Stimulated activated CD4-positive, alpha-beta T cell treated with anti-CD3 and anti-CD28 coated beads, Interleukin-4, amount 100 ng/mL, for 48 hours (primary cell): ENCODE measurements at regions not wholly inside any gene's neighbourhood (a gene's known extent, or its start where the extent isn't known, plus 50 kb on each side); places are given as distances from the start of the nearest gene placed in this dataset.

ENCODE experiments used
- DNase-seq, 2 donors: peaks; one replicate each; pipeline ENCODE4 v3.0.0-alpha.2; 2020; ENCODE audit warnings: low read depth in 2 of 2

DNA sequence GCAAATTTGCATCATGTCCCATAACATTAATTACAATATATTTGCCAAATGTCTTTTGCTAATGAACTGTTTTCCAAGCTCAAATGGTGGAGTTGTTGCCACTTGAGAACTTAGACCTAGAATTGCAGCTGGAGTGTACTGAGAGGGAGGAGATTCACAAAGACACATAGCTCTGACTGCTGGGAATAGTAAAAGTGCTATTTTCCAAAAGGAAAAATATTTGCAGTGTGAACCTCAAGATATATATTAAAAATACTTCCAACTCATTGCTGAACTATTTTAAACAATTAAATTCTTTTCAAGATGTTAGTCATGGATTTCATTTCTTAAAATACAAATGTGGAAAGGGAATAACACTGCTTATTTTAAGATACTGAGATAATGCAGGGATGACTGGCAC, 666.8 kb upstream of the ARPP21 start:
- DNase-seq: no peak

DNA sequence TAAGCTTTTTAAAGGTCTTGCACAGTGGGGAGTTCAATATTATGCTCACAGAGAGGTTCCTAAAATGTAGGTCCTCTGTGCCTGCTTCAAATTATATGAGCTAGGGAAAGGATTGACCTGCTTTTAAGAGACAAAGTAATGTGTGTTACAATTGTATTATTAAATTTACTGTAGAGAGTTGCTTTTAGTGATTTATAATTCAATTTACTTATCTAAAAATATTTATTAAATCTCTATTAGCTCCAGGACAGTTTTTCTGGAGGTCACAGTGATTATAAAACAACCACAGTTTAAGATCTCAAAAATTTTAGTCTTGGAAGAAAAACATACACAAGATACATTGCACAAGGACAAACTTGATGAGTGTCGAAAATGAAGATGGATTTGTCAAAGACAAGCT, 665.7 kb upstream of the ARPP21 start:
- DNase-seq: no peak

DNA sequence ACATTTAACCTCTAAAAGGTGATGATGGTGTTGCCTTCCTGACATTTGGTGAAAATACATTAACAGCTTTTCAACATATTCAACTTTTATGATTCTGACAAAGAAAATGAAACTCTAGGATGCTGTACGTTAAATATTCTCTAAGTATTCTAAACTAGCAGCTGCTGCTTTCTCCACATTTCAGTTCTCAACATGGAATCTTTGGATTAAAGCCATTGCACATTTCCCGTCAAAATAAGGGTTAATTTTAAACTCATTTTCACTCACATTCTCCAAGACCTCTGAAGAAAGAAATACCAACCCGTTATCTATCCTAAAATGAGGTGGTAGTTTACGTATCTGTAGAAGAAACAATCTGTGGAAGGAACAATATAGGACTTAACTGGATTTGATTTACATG, 655.7 kb upstream of the ARPP21 start:
- DNase-seq: no peak

DNA sequence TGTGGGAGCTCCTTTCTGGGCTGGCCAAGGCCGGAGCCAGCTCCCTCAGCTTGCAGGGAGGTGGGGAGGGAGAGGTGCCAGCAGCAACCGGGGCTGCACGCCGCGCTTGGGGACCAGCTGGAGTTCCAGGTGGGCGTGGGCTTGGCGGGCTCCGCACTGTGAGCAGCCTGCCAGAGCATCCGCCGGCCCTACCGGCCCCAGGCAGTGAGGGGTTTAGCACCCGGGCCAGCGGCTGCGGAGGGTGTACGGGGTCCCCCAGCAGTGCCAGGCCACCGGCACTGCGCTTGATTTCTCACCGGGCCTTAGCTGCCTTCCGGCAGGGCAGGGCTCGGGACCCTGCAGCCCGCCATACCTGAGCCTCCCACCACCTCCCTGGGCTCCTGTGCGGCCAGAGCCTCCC, 651.0 kb upstream of the ARPP21 start:
- DNase-seq: no peak

DNA sequence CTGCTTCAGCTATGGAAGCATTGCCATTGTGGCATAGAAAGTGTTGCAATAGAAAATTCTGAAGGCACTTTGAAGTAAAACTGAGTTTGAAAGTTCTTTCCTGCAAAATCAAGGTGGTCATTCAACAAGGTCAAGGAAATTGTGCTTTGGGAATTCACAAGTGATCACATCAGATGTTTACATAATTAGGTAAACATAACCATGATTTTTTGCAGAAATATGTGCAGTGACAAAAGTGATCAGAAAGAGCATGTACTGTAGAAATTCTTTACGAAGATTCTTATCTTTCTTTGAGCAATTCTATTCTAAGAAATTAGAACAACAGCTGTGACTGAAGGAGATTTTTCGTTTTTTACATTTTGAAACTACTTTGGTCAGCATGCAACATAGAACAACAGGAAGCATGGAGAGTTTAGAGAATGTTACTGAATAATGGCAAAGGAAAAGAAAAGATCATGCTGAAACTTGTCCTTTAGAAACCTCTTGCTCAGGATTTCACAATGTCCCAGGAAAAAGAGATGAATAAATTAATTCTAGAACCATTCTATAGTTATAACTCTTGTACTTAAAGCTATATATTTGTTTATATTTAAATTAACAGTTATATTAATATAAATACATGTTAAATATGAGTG, 643.4 kb upstream of the ARPP21 start:
- no peak for DNase-seq

DNA sequence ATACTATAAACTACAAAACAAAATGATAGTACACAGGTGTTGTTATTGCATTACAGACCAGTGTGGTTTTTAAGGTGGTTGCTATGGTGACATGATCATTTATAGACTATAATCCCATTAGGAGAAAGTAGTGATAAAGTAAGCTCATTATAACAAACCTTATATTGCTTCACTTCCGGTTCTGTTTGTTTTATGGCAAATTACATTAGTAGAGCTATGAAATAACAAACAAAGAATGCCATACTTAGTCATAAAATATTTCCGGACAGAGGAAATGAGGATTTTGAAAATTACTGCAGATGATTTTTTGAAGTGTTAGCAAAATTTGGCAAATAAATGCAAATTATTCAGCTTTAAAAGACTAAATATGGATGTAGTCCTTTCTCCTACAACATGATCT, 640.4 kb upstream of the ARPP21 start:
- no peak for DNase-seq

DNA sequence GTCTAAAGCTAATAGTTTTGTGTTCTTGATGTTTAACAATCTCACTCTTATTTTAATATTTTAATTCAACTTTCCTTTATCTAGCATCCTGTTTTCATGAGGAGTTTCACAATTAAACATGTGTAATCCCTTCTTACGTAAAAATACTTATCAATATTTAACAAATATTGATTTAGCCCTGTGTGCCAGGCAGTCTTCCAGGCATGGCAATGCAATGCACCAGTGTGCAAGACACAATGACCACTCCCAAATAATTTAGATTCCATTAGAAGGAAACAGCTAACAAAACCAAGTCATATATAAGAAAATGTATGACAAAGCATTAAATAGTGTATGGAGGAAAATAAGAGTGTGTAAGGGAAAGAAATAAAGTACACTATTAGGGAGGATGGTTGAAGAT, 627.1 kb upstream of the ARPP21 start:
- no peak for DNase-seq

DNA sequence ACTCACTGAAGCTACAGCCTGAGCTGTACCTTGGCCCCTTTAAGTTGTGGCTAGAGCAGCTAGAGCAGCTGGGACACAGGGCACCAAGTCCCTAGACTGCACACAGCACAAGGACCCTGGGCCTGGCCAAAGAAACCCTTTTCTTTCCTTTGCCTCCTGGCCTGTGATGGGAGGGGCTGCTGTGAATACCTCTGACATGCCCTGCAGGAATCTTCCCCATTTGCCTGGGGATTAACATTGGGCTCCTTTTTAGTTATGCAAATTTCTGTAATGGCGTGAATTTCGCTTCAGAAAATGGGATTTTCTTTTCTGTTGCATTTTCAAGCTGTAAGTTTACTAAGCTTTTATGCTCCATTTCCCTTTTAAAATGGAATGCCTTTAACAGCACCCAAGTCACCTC, 611.2 kb upstream of the ARPP21 start:
- DNase-seq: no peak

DNA sequence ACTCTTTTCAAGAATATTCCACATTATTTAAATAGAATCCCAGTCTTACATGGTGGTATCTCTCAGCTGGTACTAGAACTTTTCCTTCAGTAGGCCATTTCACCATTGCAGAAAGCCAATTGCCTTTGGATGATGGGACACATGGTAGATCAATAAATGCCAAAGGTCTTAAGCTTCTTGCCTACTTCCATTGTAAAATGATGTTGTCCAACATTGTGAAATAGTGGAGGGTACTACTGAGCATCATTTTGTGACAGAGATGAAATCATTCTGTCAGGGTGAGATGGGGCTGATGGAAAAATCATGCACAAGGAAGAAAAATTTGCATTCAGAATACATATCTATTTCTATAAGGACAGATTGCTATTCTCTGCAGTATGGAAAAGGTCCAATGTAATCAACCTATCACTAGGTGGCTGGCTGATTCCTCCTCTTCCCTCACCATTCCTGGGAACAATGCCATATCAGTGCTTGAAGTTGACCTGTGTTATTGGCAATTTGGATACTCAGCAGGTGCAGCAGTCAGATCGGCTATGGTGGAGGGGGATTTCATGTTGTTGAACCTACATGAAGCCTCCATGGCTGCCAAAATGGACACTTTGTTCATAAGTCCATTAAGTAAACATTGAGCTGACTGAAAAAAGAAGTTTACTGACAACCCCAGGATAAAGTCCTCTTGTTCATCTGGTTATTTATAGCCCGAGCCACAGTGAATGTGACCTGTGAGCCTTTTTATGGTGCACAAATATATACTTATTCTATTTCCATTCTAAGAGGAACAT, 596.9 kb upstream of the ARPP21 start:
- DNase-seq: no peak

DNA sequence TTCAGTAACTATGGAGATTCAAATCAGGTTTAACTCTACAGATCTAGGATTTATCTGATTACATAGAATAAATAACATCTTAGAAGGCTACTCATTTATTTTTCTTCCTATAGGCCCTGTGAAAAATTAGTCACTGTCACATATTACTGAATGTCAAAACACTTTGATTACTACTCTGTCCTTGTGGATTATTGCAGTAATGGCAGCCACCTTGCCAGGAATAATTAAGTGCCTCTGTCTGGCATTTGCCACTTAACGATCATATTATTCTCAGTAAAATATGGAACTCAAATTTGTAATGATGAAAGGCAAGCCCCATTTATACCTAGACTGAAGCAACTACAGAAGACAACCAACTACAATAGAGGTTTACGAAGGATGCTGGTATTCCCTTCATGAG, 596.3 kb upstream of the ARPP21 start:
- no peak for DNase-seq

DNA sequence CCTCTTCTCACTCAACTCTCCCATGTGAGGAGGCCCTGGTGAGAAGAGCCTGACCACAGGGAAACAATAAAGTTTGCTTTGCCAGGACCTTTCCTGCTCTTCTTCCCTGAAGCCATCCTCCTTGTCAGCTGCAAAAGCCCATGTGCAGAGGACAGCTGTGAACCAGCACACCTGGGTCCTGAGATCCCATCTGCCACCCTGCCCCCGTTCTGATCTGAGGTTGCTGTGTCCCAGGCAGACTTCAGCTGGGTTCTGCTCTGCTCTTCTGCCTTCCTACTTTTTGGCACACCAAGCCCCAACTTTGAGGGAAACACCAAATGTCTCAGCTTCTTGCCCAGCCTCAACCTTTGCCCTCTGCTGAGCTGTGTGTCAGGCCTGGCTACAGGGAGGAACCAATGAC, 595.1 kb upstream of the ARPP21 start:
- DNase-seq: no peak

DNA sequence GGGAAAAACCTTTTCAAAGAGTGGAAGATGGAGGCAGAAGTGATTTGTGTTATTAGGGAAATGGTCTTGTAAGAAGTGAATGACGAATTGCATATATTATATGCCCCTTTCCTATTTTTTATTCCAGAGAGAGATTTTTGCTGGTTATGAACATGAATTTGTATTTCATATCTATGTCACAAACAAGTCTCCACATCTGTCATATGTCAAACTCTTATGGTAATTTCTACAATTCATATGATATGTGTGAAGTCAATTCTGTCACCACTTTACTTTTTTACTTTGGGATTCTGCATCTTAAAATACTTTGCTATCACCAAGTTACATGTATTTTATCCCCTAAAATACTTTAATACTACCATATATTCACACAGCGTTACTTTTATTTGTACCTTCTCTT, 594.2 kb upstream of the ARPP21 start:
- DNase-seq: no peak

DNA sequence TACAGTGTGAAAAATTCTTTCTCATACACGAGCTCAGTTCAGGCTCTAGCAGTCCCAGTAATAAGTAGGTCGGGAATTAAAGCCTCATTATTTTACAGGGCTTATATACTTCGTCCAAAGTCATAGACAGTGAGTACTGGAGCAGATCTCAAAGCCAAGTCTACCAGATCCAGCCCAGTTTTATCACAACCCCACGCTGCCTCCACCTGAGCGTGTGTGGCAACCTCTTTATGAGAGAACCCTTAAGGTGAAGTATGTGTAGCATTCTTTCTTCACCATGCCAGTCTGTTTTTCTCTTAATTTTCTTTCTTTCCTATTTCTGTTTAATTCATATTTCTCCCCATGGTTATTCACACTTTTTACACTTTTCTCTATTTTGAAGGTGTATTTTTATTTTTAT, 574.6 kb upstream of the ARPP21 start:
- DNase-seq: no peak

DNA sequence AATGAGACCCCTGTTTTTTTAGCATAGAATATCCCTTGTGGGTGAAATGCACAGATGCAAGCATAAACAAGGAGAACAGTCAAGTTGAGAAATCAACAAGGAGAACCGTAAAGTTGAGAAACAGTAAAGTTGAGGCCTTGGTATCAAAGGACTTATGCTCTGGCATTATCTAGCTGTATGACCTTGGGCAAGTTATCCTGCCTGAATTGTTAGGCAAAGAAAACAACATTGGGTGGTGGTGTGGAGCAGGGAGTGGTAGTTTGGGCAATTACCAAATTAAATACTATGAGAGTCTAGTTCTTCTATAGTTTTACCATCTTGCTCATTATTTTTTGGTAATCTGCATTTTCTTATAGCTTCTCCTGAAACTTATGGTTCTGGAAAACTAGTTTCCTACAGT, 573.4 kb upstream of the ARPP21 start:
- DNase-seq: no peak

DNA sequence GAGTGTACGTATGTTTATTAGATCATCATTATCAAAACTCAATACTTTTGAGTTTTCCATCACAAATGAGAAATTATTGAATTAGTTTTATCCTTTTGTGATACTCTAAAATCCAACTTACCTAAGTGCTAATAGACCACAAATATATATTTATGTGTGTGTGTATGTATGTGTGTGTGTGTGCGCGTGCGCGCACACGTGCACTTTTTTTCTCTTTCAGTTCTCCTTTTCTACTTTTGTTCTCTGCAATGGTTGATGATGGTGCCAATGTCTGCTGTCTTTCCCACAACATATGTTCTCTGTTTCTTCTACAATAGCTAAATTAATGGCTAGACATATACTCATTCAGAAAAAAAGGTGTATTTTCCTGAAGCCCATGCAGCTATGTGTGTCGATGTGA, 571.6 kb upstream of the ARPP21 start:
- no peak for DNase-seq

DNA sequence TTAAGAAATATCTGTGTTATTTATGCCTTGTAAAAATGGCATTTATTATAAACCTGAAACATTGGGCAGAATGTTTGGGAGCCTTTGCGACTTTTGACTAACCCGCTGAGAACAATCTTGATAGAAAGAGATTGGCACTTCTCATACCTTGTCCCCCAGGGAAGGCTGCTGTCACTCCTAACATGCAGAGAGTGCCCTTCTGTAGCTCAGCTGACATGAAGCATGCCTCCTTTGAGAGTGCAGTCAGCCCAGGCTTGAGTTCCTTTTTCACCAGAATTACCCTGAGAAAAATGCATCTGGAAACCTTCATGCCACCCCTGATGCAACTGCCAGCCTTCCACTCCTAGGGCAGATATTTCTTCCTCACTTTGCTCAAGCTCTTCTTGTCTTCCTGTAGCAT, 569.2 kb upstream of the ARPP21 start:
- DNase-seq: no peak

DNA sequence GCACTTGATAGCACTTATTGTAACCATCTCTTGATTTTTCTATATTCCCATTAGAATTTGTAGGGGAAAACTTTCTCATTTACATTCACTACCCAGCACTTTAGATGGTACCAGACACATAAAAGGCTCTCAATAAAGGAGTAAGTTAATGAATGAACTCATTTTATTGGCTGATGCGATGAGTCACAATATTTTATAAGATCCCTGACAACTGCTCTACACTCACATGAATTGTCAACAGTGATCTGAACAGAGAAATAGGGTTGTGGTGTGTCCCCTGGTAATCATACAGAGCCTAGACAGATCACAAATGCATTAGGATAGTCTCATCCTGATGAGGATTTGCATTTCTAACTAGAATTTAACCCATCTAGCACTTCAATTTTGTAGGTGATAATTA, 567.6 kb upstream of the ARPP21 start:
- no peak for DNase-seq

DNA sequence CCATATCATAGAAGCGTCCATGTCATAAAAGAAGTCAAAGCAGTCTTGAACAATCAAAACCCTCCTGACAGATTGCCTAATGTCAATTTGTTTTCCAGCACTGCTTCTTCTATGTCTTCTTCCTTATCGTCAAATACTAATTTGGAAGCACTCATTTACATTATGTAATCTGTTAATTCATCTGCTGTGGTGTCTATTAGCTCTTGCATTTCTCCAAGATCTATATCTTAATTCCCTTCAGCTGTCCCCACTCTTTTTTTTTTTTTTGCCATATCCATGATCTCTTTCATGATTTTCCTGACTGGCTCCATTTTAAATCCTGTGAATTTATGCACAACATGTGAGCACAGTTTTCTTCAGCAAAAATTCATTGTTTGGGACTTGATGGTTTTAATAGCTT, 560.5 kb upstream of the ARPP21 start:
- DNase-seq: no peak

DNA sequence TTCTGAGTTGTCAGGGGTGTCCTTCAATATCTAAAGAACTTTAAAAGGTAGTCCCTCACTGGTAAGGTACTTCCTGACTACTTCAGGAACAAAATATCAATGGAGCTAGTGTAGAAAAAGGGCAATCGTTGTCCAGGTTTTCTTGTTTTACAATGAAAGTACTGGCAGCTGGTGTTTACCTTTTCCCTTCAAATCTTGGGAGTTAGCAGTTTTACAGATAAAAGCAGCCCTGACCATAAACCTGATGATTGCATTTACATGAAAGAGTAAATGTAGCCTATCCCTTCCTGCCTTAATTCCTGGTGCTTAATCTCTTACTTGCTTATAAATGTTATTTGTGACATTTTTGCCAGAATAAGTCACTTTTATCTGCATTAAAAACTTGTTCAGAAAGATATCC, 559.9 kb upstream of the ARPP21 start:
- no peak for DNase-seq

DNA sequence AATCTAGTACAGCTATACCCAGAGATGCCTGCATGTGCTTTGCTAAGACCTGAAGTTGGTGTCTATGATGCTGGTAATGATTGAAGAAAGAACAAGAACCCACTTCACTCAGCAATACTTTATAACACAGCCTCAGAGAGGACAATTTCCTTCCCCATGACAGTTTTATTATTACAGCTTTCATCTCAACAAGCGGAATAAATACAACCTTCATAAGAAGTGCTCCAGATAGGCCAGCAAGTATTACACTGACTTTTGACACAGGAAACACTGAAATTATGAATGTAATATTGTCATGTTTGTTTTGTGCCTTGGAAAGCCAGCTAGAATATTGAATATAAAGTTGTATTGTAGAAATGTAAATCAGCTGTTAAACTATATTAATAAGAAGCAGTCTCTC, 557.4 kb upstream of the ARPP21 start:
- no peak for DNase-seq

DNA sequence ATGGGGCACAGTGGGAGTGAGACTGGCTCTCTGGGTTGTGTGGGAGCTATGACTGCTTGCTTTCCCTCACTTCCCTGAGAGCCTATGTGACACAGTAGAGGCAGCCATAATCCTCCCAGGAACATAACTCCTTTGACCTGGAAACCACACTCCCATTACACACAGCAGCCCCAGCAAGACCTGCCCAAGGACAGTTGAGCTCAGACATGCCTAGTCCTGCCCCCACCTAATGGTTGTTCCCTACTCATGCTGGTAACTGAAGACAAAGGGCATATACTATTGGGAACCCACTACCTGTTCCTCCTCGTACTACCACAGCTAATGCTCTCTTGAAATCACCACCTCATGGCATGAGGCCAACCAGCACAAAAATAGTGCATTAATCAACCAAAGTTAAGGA, 550.4 kb upstream of the ARPP21 start:
- DNase-seq: no peak

DNA sequence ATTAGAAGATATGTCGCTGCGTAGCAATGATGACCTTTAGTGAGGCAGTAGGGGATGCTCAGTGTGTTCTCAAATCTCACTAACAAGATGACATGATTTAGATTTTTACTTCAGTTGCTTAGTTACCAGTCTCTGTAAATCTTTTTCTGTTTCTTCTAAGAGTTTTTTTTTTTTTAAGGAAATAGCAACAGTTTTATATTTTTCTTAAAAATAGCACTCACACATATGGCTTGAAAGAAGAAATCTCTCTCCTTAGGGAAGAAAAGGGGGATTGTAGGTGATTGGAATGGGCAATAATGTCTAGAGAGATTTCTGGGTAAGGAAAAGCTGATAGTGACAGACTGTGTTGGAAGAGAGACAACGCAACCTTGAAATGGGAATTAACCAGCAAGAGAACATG, 524.6 kb upstream of the ARPP21 start:
- no peak for DNase-seq

DNA sequence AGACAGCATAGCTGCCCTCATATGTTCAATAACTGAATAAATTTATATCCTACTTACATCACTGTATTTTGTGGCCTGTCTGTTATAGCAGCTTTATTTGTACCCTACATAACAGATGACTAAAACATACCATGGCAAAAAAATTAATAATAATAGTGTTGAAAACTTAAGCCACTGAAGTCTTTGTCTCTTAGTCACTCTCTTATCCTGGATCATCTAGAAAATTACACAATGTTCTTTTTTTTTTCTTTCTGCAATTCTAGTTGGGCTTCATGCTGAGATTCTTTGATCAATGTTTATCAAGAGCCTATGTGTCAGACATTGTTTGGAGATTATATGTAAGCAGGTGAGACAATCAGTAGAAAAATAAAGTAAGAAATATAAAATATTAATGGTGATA, 519.3 kb upstream of the ARPP21 start:
- DNase-seq: no peak

DNA sequence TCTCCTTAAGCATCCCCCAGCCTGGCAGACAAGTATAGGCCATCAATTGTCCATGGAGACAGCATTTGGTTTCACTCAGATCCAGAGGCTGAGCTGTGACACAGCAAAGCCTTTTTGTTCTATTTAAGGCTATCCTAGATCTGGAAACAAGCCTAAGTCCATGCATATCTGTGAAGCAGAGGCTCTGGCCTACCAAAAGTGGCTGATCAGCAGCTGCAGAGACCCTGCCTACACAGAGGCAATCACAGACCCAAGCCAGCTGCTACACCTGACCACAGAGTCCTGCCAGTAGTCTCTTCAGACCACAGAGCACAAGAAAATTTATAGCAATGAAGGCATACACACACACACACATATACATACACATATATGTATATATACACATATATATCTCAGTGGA, 501.7 kb upstream of the ARPP21 start:
- DNase-seq: no peak
